GM23338 (cell line): ENCODE measurements at regions not wholly inside any gene's neighbourhood (a gene's known extent, or its start where the extent isn't known, plus 50 kb on each side); places are given as distances from the start of the nearest gene placed in this dataset.

ENCODE experiments used
- ATAC-seq: fragments of 200-7000 bp; cut with Tn5 transposase; 3 replicates; pipeline ENCODE4 v1.9.1; 2020
- DNase-seq: peaks from one replicate; pipeline ENCODE4 v3.0.0-alpha.2; 2015; ENCODE audit warnings: low spot score
- H2AFZ ChIP-seq: fragments of 200-600 bp; sonication (generic); 2 replicates; pipeline ENCODE4 v1.8.0; 2016; ENCODE audit warnings: antibody characterized with exemption, mild to moderate bottlenecking, moderate library complexity
- H3F3A ChIP-seq: fragments of 200-600 bp; sonication (generic); replicated peaks from 2 replicates; pipeline ENCODE4 v1.8.0; 2017; ENCODE audit warnings: antibody characterized with exemption, mixed run types, low read depth
- H3K27ac ChIP-seq: fragments of 200-600 bp; sonication (generic); 2 replicates; pipeline ENCODE4 v1.6.1; 2016; ENCODE audit warnings: low read depth
- H3K27me3 ChIP-seq: fragments of 200-600 bp; sonication (generic); 2 replicates; pipeline ENCODE4 v1.8.0; 2016; ENCODE audit warnings: mild to moderate bottlenecking, mixed run types, moderate library complexity; ENCODE audit not compliant: insufficient read depth
- H3K36me3 ChIP-seq: fragments of 200-600 bp; sonication (generic); 2 replicates; pipeline ENCODE4 v1.8.0; 2016; ENCODE audit warnings: mild to moderate bottlenecking; ENCODE audit not compliant: insufficient read depth
- H3K4me1 ChIP-seq: fragments of 200-600 bp; sonication (generic); 2 replicates; pipeline ENCODE4 v1.8.0; 2016; ENCODE audit warnings: mild to moderate bottlenecking, moderate library complexity; ENCODE audit not compliant: insufficient read depth
- H3K4me2 ChIP-seq: fragments of 200-600 bp; sonication (generic); 2 replicates; pipeline ENCODE4 v1.7.1; 2017; ENCODE audit warnings: mixed run types
- H3K4me3 ChIP-seq: fragments of 200-600 bp; sonication (generic); 2 replicates; pipeline ENCODE4 v1.6.1; 2016; ENCODE audit warnings: mixed run types
- H3K79me2 ChIP-seq: fragments of 200-600 bp; sonication (generic); replicated peaks from 2 replicates; pipeline ENCODE4 v1.8.0; 2017; ENCODE audit warnings: mild to moderate bottlenecking; ENCODE audit not compliant: insufficient read depth
- H3K9me2 ChIP-seq: fragments of 200-600 bp; sonication (generic); 2 replicates; pipeline ENCODE4 v1.8.0; 2017; ENCODE audit not compliant: insufficient read depth
- H4K20me1 ChIP-seq: fragments of 200-600 bp; sonication (generic); replicated peaks from 2 replicates; pipeline ENCODE4 v1.8.0; 2017; ENCODE audit warnings: mild to moderate bottlenecking; ENCODE audit not compliant: insufficient read depth
- H3K27ac Mint-ChIP-seq: 2 replicates; pipeline ENCODE4 v1.8.0; 2020; ENCODE audit warnings: inconsistent platforms, mild to moderate bottlenecking, moderate library complexity, mixed read lengths
- H3K27me3 Mint-ChIP-seq: 3 replicates; pipeline ENCODE4 v1.8.0; 2022; ENCODE audit warnings: low read depth, mild to moderate bottlenecking, moderate library complexity, mixed read lengths, inconsistent platforms; ENCODE audit not compliant: insufficient read depth, poor library complexity
- H3K36me3 Mint-ChIP-seq: 3 replicates; pipeline ENCODE4 v1.8.0; 2021; ENCODE audit warnings: low read depth, mild to moderate bottlenecking, inconsistent platforms, moderate library complexity, mixed read lengths
- H3K4me1 Mint-ChIP-seq: 3 replicates; pipeline ENCODE4 v1.8.0; 2020; ENCODE audit warnings: mild to moderate bottlenecking, inconsistent platforms, mixed read lengths
- H3K4me3 Mint-ChIP-seq: 3 replicates; pipeline ENCODE4 v1.8.0; 2021; ENCODE audit warnings: moderate library complexity, mild to moderate bottlenecking, inconsistent platforms, mixed read lengths
- H3K9me3 Mint-ChIP-seq: 3 replicates; pipeline ENCODE4 v1.8.0; 2020; ENCODE audit warnings: moderate library complexity, mild to moderate bottlenecking, inconsistent platforms, mixed read lengths
- CREB1 ChIP-seq: fragments of 250-450 bp; sonication (Bioruptor Pico); IDR thresholded peaks from 2 replicates; pipeline ENCODE4 v1.5.0; 2020; ENCODE audit warnings: low read depth, mild to moderate bottlenecking, moderate library complexity
- EZH2 ChIP-seq: fragments of 200-600 bp; sonication (generic); IDR thresholded peaks from one replicate; pipeline ENCODE4 v1.8.0; 2017; ENCODE audit warnings: antibody characterized with exemption, mild to moderate bottlenecking, low read depth; ENCODE audit not compliant: unreplicated experiment
- EZH2phosphoT487 ChIP-seq: fragments of 200-600 bp; sonication (generic); IDR thresholded peaks from one replicate; pipeline ENCODE4 v1.8.1; 2018; ENCODE audit warnings: antibody characterized with exemption; ENCODE audit not compliant: unreplicated experiment
- JUNB ChIP-seq: IDR thresholded peaks from one replicate; pipeline ENCODE4 v1.6.1; 2016; ENCODE audit warnings: antibody characterized with exemption; ENCODE audit not compliant: unreplicated experiment
- NANOG ChIP-seq: IDR thresholded peaks from 2 replicates; pipeline ENCODE4 v1.6.1; 2016; ENCODE audit warnings: antibody characterized with exemption, borderline replicate concordance
- STAT1 ChIP-seq: IDR thresholded peaks from one replicate; pipeline ENCODE4 v1.6.1; 2016; ENCODE audit warnings: antibody characterized with exemption; ENCODE audit not compliant: unreplicated experiment
- ZNF114 ChIP-seq: fragments of 250-450 bp; sonication (Bioruptor Pico); IDR thresholded peaks from 2 replicates; pipeline ENCODE4 v1.5.0; 2020; ENCODE audit warnings: mild to moderate bottlenecking, moderate library complexity
- ZNF331 ChIP-seq: fragments of 250-450 bp; sonication (Bioruptor Pico); IDR thresholded peaks from 2 replicates; pipeline ENCODE4 v1.5.0; 2020; ENCODE audit warnings: low read depth, mild to moderate bottlenecking, moderate library complexity
- TF ChIP-seq, protein P1 (sequence below), 2 experiments: fragments of 200-600 bp in 1 of 2; sonication (generic) in 1 of 2; conservative IDR thresholded peaks; 2 replicates each; pipeline versions ENCODE4 v1.5.1 to v1.6.1; 2016 to 2017; ENCODE audit warnings: antibody characterized with exemption in 2 of 2, low read depth in 2 of 2, mild to moderate bottlenecking in 2 of 2, moderate library complexity in 1 of 2
- TF ChIP-seq, protein P2 (sequence below): IDR thresholded peaks from 2 replicates; pipeline ENCODE4 v1.6.1; 2016; ENCODE audit warnings: antibody characterized with exemption
- TF ChIP-seq, protein P3 (sequence below): IDR thresholded peaks from one replicate; pipeline ENCODE4 v1.6.1; 2018; ENCODE audit warnings: antibody characterized with exemption; ENCODE audit not compliant: unreplicated experiment
- TF ChIP-seq, protein P4 (sequence below): fragments of 250-450 bp; sonication (Bioruptor Pico); IDR thresholded peaks from 2 replicates; pipeline ENCODE4 v1.5.0; 2020; ENCODE audit warnings: mild to moderate bottlenecking, moderate library complexity

DNA sequence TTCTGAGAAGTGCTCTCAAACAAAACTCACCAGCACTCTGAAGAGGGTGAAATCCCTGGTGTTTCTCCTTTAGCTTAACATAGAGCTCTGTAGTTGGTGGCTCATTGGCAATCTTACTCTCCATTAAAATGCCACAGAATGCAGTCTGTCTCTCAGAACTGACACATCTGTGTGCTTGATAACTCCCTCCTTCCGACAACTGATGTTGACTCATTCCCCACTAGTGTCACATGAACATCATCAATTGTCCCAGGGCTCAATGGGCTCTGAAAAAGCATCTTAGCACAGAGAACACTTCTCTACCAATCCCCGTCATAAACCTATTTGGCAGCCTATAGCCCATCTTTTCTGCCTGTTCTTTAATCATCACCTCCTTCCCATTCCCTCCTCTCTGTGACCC, 133.2 kb upstream of the ZC3H11B start:
- Histone ChIP-seq H4K20me1 (no peaks in the 10 kb centered on the region), H3K4me2 (no peak overlapping the region), H3K4me1 (no peaks in the 10 kb centered on the region), H3K27me3 (no peaks in the 10 kb centered on the region), H3K79me2 (no peaks in the 10 kb centered on the region), H3K27ac (no peak overlapping the region), H3K9me2 (peaks cover 2% of the 10 kb centered on the region; the same call in 1 of the 2 replicates), H3K36me3 (no peaks in the 10 kb centered on the region), H3F3A (no peaks in the 10 kb centered on the region), H2AFZ (no peak overlapping the region), H3K4me3 (no peak overlapping the region)
- Mint-ChIP-seq H3K9me3 (no peaks in the 10 kb centered on the region), H3K4me3 (no peak overlapping the region), H3K4me1 (no peaks in the 10 kb centered on the region; the same call in 2 of the 3 replicates), H3K27me3 (peaks cover 2% of the 10 kb centered on the region), H3K27ac (no peak overlapping the region), H3K36me3 (no peaks in the 10 kb centered on the region)
- DNase-seq (no peak), ATAC-seq (no peak)
- TF ChIP-seq CREB1 (CRISPR knock-in tag) (no peak), STAT1 (no peak), EZH2 (no peak), ZNF331 (CRISPR knock-in tag) (no peak), EZH2phosphoT487 (no peak), ZNF114 (CRISPR knock-in tag) (no peak), JUNB (no peak), NANOG (no peak)
- TF ChIP-seq, protein P1, sequence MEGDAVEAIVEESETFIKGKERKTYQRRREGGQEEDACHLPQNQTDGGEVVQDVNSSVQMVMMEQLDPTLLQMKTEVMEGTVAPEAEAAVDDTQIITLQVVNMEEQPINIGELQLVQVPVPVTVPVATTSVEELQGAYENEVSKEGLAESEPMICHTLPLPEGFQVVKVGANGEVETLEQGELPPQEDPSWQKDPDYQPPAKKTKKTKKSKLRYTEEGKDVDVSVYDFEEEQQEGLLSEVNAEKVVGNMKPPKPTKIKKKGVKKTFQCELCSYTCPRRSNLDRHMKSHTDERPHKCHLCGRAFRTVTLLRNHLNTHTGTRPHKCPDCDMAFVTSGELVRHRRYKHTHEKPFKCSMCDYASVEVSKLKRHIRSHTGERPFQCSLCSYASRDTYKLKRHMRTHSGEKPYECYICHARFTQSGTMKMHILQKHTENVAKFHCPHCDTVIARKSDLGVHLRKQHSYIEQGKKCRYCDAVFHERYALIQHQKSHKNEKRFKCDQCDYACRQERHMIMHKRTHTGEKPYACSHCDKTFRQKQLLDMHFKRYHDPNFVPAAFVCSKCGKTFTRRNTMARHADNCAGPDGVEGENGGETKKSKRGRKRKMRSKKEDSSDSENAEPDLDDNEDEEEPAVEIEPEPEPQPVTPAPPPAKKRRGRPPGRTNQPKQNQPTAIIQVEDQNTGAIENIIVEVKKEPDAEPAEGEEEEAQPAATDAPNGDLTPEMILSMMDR (conservative IDR thresholded peaks at IDR 0.05; ENCODE audit: low read depth in 2 of 2) = no peak
- TF ChIP-seq, protein P2, sequence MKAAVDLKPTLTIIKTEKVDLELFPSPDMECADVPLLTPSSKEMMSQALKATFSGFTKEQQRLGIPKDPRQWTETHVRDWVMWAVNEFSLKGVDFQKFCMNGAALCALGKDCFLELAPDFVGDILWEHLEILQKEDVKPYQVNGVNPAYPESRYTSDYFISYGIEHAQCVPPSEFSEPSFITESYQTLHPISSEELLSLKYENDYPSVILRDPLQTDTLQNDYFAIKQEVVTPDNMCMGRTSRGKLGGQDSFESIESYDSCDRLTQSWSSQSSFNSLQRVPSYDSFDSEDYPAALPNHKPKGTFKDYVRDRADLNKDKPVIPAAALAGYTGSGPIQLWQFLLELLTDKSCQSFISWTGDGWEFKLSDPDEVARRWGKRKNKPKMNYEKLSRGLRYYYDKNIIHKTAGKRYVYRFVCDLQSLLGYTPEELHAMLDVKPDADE = no peak
- TF ChIP-seq, protein P3, sequence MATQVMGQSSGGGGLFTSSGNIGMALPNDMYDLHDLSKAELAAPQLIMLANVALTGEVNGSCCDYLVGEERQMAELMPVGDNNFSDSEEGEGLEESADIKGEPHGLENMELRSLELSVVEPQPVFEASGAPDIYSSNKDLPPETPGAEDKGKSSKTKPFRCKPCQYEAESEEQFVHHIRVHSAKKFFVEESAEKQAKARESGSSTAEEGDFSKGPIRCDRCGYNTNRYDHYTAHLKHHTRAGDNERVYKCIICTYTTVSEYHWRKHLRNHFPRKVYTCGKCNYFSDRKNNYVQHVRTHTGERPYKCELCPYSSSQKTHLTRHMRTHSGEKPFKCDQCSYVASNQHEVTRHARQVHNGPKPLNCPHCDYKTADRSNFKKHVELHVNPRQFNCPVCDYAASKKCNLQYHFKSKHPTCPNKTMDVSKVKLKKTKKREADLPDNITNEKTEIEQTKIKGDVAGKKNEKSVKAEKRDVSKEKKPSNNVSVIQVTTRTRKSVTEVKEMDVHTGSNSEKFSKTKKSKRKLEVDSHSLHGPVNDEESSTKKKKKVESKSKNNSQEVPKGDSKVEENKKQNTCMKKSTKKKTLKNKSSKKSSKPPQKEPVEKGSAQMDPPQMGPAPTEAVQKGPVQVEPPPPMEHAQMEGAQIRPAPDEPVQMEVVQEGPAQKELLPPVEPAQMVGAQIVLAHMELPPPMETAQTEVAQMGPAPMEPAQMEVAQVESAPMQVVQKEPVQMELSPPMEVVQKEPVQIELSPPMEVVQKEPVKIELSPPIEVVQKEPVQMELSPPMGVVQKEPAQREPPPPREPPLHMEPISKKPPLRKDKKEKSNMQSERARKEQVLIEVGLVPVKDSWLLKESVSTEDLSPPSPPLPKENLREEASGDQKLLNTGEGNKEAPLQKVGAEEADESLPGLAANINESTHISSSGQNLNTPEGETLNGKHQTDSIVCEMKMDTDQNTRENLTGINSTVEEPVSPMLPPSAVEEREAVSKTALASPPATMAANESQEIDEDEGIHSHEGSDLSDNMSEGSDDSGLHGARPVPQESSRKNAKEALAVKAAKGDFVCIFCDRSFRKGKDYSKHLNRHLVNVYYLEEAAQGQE = no peak
- TF ChIP-seq, protein P4, sequence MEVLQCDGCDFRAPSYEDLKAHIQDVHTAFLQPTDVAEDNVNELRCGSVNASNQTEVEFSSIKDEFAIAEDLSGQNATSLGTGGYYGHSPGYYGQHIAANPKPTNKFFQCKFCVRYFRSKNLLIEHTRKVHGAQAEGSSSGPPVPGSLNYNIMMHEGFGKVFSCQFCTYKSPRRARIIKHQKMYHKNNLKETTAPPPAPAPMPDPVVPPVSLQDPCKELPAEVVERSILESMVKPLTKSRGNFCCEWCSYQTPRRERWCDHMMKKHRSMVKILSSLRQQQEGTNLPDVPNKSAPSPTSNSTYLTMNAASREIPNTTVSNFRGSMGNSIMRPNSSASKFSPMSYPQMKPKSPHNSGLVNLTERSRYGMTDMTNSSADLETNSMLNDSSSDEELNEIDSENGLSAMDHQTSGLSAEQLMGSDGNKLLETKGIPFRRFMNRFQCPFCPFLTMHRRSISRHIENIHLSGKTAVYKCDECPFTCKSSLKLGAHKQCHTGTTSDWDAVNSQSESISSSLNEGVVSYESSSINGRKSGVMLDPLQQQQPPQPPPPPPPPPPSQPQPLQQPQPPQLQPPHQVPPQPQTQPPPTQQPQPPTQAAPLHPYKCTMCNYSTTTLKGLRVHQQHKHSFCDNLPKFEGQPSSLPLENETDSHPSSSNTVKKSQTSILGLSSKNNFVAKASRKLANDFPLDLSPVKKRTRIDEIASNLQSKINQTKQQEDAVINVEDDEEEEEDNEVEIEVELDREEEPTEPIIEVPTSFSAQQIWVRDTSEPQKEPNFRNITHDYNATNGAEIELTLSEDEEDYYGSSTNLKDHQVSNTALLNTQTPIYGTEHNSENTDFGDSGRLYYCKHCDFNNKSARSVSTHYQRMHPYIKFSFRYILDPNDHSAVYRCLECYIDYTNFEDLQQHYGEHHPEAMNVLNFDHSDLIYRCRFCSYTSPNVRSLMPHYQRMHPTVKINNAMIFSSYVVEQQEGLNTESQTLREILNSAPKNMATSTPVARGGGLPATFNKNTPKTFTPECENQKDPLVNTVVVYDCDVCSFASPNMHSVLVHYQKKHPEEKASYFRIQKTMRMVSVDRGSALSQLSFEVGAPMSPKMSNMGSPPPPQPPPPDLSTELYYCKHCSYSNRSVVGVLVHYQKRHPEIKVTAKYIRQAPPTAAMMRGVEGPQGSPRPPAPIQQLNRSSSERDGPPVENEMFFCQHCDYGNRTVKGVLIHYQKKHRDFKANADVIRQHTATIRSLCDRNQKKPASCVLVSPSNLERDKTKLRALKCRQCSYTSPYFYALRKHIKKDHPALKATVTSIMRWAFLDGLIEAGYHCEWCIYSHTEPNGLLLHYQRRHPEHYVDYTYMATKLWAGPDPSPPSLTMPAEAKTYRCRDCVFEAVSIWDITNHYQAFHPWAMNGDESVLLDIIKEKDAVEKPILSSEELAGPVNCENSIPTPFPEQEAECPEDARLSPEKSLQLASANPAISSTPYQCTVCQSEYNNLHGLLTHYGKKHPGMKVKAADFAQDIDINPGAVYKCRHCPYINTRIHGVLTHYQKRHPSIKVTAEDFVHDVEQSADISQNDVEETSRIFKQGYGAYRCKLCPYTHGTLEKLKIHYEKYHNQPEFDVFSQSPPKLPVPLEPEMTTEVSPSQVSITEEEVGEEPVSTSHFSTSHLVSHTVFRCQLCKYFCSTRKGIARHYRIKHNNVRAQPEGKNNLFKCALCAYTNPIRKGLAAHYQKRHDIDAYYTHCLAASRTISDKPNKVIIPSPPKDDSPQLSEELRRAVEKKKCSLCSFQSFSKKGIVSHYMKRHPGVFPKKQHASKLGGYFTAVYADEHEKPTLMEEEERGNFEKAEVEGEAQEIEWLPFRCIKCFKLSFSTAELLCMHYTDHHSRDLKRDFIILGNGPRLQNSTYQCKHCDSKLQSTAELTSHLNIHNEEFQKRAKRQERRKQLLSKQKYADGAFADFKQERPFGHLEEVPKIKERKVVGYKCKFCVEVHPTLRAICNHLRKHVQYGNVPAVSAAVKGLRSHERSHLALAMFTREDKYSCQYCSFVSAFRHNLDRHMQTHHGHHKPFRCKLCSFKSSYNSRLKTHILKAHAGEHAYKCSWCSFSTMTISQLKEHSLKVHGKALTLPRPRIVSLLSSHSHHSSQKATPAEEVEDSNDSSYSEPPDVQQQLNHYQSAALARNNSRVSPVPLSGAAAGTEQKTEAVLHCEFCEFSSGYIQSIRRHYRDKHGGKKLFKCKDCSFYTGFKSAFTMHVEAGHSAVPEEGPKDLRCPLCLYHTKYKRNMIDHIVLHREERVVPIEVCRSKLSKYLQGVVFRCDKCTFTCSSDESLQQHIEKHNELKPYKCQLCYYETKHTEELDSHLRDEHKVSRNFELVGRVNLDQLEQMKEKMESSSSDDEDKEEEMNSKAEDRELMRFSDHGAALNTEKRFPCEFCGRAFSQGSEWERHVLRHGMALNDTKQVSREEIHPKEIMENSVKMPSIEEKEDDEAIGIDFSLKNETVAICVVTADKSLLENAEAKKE (CRISPR knock-in tag) = no peak
